Sigmoid colon (tissue), 4 donors: ENCODE measurements at regions not wholly inside any gene's neighbourhood (a gene's known extent, or its start where the extent isn't known, plus 50 kb on each side); places are given as distances from the start of the nearest gene placed in this dataset.

Experiments used
- POLR2AphosphoS5 ChIP-seq, 4 donors: sonication (generic); formaldehyde crosslinking; IDR thresholded peaks; one replicate each; pipeline ENCODE4 v1.6.1; 2017; ENCODE audit warnings: antibody characterized with exemption in 4 of 4
- TF ChIP-seq, protein P1 (sequence below), 4 experiments: fragments of 450-650 bp in 3 of 4; fragments of 200-600 bp in 1 of 4; IDR thresholded peaks; one replicate each; pipeline ENCODE4 v1.5.1; 2016 to 2019; ENCODE audit warnings: antibody characterized with exemption in 4 of 4, mild to moderate bottlenecking in 3 of 4, moderate library complexity in 2 of 4

GRCh38 chr5:34516166-34516565 lies 140.0 kb upstream of the RAI14 start:
- TF ChIP-seq, protein P1, sequence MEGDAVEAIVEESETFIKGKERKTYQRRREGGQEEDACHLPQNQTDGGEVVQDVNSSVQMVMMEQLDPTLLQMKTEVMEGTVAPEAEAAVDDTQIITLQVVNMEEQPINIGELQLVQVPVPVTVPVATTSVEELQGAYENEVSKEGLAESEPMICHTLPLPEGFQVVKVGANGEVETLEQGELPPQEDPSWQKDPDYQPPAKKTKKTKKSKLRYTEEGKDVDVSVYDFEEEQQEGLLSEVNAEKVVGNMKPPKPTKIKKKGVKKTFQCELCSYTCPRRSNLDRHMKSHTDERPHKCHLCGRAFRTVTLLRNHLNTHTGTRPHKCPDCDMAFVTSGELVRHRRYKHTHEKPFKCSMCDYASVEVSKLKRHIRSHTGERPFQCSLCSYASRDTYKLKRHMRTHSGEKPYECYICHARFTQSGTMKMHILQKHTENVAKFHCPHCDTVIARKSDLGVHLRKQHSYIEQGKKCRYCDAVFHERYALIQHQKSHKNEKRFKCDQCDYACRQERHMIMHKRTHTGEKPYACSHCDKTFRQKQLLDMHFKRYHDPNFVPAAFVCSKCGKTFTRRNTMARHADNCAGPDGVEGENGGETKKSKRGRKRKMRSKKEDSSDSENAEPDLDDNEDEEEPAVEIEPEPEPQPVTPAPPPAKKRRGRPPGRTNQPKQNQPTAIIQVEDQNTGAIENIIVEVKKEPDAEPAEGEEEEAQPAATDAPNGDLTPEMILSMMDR (IDR thresholded peaks at IDR 0.05), result no peak
- TF ChIP-seq POLR2AphosphoS5 (IDR thresholded peaks at IDR 0.05), result no peak
